ENCODE measurements at regions not wholly inside any gene's neighbourhood (a gene's known extent, or its start where the extent isn't known, plus 50 kb on each side); places are given as distances from the start of the nearest gene placed in this dataset.

DNA sequence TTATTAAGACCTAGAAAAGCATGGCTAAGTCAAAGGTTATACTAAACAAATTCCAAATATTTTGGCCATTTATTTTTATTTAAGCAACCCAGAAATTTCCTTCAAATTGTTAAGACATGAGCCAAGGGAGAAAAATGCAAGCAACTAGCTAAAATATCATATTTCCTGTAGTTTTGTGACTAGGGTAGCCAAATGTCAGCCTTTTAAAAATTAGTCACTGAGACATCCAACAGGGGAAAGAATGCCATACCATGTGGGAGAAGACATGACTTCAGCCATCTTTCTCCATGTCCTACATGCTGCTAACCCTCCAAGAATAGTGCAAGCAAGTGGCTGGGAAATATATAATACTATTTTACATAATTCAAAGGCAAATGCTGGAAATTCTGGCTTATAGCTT, 197.9 kb downstream of the DSEL start:
- TF ChIP-seq, protein P1, sequence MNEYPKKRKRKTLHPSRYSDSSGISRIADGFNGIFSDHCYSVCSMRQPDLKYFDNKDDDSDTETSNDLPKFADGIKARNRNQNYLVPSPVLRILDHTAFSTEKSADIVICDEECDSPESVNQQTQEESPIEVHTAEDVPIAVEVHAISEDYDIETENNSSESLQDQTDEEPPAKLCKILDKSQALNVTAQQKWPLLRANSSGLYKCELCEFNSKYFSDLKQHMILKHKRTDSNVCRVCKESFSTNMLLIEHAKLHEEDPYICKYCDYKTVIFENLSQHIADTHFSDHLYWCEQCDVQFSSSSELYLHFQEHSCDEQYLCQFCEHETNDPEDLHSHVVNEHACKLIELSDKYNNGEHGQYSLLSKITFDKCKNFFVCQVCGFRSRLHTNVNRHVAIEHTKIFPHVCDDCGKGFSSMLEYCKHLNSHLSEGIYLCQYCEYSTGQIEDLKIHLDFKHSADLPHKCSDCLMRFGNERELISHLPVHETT (tag by site-specific recombination; IDR thresholded peaks at IDR 0.05) = no peak
- TF ChIP-seq, protein P2, sequence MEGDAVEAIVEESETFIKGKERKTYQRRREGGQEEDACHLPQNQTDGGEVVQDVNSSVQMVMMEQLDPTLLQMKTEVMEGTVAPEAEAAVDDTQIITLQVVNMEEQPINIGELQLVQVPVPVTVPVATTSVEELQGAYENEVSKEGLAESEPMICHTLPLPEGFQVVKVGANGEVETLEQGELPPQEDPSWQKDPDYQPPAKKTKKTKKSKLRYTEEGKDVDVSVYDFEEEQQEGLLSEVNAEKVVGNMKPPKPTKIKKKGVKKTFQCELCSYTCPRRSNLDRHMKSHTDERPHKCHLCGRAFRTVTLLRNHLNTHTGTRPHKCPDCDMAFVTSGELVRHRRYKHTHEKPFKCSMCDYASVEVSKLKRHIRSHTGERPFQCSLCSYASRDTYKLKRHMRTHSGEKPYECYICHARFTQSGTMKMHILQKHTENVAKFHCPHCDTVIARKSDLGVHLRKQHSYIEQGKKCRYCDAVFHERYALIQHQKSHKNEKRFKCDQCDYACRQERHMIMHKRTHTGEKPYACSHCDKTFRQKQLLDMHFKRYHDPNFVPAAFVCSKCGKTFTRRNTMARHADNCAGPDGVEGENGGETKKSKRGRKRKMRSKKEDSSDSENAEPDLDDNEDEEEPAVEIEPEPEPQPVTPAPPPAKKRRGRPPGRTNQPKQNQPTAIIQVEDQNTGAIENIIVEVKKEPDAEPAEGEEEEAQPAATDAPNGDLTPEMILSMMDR (tag by site-specific recombination; IDR thresholded peaks at IDR 0.05) = no peak
- TF ChIP-seq ZBTB8A (tag by site-specific recombination; IDR thresholded peaks at IDR 0.05) (no peak), ZNF777 (tag by site-specific recombination; IDR thresholded peaks at IDR 0.05; ENCODE audit: borderline replicate concordance) (no peak), YY1 (tag by site-specific recombination; IDR thresholded peaks at IDR 0.05) (no peak), ZNF768 (tag by site-specific recombination; IDR thresholded peaks at IDR 0.05) (no peak), ZNF155 (tag by site-specific recombination; IDR thresholded peaks at IDR 0.05) (no peak)
- TF ChIP-seq, protein P3, sequence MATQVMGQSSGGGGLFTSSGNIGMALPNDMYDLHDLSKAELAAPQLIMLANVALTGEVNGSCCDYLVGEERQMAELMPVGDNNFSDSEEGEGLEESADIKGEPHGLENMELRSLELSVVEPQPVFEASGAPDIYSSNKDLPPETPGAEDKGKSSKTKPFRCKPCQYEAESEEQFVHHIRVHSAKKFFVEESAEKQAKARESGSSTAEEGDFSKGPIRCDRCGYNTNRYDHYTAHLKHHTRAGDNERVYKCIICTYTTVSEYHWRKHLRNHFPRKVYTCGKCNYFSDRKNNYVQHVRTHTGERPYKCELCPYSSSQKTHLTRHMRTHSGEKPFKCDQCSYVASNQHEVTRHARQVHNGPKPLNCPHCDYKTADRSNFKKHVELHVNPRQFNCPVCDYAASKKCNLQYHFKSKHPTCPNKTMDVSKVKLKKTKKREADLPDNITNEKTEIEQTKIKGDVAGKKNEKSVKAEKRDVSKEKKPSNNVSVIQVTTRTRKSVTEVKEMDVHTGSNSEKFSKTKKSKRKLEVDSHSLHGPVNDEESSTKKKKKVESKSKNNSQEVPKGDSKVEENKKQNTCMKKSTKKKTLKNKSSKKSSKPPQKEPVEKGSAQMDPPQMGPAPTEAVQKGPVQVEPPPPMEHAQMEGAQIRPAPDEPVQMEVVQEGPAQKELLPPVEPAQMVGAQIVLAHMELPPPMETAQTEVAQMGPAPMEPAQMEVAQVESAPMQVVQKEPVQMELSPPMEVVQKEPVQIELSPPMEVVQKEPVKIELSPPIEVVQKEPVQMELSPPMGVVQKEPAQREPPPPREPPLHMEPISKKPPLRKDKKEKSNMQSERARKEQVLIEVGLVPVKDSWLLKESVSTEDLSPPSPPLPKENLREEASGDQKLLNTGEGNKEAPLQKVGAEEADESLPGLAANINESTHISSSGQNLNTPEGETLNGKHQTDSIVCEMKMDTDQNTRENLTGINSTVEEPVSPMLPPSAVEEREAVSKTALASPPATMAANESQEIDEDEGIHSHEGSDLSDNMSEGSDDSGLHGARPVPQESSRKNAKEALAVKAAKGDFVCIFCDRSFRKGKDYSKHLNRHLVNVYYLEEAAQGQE (tag by site-specific recombination; IDR thresholded peaks at IDR 0.05) = no peak
- TF ChIP-seq, protein P4, sequence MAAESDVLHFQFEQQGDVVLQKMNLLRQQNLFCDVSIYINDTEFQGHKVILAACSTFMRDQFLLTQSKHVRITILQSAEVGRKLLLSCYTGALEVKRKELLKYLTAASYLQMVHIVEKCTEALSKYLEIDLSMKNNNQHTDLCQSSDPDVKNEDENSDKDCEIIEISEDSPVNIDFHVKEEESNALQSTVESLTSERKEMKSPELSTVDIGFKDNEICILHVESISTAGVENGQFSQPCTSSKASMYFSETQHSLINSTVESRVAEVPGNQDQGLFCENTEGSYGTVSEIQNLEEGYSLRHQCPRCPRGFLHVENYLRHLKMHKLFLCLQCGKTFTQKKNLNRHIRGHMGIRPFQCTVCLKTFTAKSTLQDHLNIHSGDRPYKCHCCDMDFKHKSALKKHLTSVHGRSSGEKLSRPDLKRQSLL (tag by site-specific recombination; IDR thresholded peaks at IDR 0.05) = no peak
